ENCODE measurements at regions not wholly inside any gene's neighbourhood (a gene's known extent, or its start where the extent isn't known, plus 50 kb on each side); places are given as distances from the start of the nearest gene placed in this dataset.

GRCh38 chr4:62170235-62170634 is 970.1 kb downstream of the ADGRL3 start:
- H3K4me2 ChIP-seq (ENCODE audit: low read depth, low read length): no peak overlapping the region
- H3K36me3 ChIP-seq (replicated peaks in 1 of 2; ENCODE audit: control insufficient read depth in 1 of 2, insufficient read depth in 2 of 2, low read length in 2 of 2): no peaks in the 10 kb centered on the region
- no peaks in the 10 kb centered on the region; a peak in 1 of 5 replicates for H3K27me3 ChIP-seq (ENCODE audit: control insufficient read depth in 1 of 2, insufficient read depth in 2 of 2, low read length in 2 of 2)
- ChIA-PET CTCF (ENCODE audit: low intra/inter-chr PET ratio, low total read pairs) (no interaction called here), POLR2A (no interaction called here)
- H3K4me3 ChIP-seq (replicated peaks in 1 of 3; ENCODE audit: insufficient read depth in 1 of 3, low read depth in 2 of 3, low read length in 3 of 3): no peak overlapping the region
- no peaks in the 10 kb centered on the region for H3K79me2 ChIP-seq (ENCODE audit: insufficient read depth, low read length)
- no peaks in the 10 kb centered on the region for H3K9me3 ChIP-seq (ENCODE audit: low read length)
- in situ Hi-C loops (cut with HindIII; ENCODE audit: extremely low pct_ligation_motif_present, low pct_unique_long_range_greater_than_20kb): no loop called here
- DNase-seq (ENCODE audit: low spot score) (no peak), ATAC-seq (no peak), FAIRE-seq (no peak)
- no peaks in the 10 kb centered on the region for H3K4me1 ChIP-seq (ENCODE audit: insufficient read depth, low read length)
- no TSS peak for BruUV-seq (replicated peaks)
- intact Hi-C loops (cut with micrococcal nuclease; ENCODE audit: unreplicated experiment): no loop called here
- H4K20me1 ChIP-seq (ENCODE audit: insufficient read depth, low read length): no peaks in the 10 kb centered on the region
- no peak overlapping the region for H3K27ac ChIP-seq (ENCODE audit: extremely low read length, insufficient read depth, low read length)
- no peak overlapping the region for H3K9ac ChIP-seq (ENCODE audit: insufficient read depth, low read depth, low read length)
- no peak for TF ChIP-seq PATZ1 (CRISPR knock-in tag; IDR thresholded peaks at IDR 0.05)
- no peak for TF ChIP-seq KAT8 (CRISPR knock-in tag; IDR thresholded peaks at IDR 0.05)
- TF ChIP-seq DBP (CRISPR knock-in tag; IDR thresholded peaks at IDR 0.05; ENCODE audit: not compliant biosample characterization): no peak
- no peak for TF ChIP-seq SNAPC2 (CRISPR knock-in tag; IDR thresholded peaks at IDR 0.05)
- TF ChIP-seq PRDM15 (CRISPR knock-in tag; IDR thresholded peaks at IDR 0.05): no peak
- no peak for TF ChIP-seq ZNF326 (CRISPR knock-in tag; IDR thresholded peaks at IDR 0.05; ENCODE audit: borderline replicate concordance)
- H2AFZ ChIP-seq (ENCODE audit: low read length): no peak overlapping the region
- WGBS (ENCODE audit: low lambda C conversion rate): 14% methylated on average over 1 of the region's 1 CpG

Data from HepG2 (cell line).